LNCaP clone FGC (cell line): ENCODE measurements at regions not wholly inside any gene's neighbourhood (a gene's known extent, or its start where the extent isn't known, plus 50 kb on each side); places are given as distances from the start of the nearest gene placed in this dataset.
"Not testable (repeated sequence)": the region's sequence is repeated elsewhere in the genome, so short reads cannot be mapped to it uniquely, and the experiment has no call there.

Experiments used
- DNase-seq: peaks from one replicate; pipeline ENCODE4 v3.0.0-alpha.2; 2011; ENCODE audit warnings: low read depth
- H3K4me3 ChIP-seq: 2 replicates; pipeline ENCODE4 v1.5.1; 2011; ENCODE audit warnings: mild to moderate bottlenecking, low read depth, low read length, control low read depth
- TF ChIP-seq, protein P1 (sequence below): IDR thresholded peaks from 2 replicates; pipeline ENCODE4 v1.5.1; 2012; ENCODE audit warnings: mild to moderate bottlenecking; ENCODE audit not compliant: control insufficient read depth, insufficient read depth; ENCODE audit errors: extremely low read depth

DNA sequence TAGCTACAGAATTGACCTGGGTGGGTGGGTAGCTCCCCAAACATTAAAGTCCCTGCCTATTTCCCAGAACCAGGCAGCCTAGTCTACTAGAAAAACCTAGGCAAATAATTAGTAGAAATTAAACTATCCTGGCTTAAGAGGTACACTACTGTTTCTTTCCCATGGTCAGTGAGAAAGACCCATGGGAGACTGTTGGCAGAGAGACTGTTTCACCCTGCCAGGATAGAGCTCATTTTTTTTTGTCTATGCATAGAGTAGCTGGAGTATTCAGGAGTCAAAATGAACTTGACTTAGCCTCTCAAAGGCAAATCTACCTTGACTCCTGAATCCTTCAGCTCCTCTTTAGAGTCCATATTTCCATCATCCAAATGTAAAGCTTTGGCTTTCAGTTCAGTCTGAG is 107.0 kb upstream of the AR start:
- no peak overlapping the region for H3K4me3 ChIP-seq
- TF ChIP-seq, protein P1, sequence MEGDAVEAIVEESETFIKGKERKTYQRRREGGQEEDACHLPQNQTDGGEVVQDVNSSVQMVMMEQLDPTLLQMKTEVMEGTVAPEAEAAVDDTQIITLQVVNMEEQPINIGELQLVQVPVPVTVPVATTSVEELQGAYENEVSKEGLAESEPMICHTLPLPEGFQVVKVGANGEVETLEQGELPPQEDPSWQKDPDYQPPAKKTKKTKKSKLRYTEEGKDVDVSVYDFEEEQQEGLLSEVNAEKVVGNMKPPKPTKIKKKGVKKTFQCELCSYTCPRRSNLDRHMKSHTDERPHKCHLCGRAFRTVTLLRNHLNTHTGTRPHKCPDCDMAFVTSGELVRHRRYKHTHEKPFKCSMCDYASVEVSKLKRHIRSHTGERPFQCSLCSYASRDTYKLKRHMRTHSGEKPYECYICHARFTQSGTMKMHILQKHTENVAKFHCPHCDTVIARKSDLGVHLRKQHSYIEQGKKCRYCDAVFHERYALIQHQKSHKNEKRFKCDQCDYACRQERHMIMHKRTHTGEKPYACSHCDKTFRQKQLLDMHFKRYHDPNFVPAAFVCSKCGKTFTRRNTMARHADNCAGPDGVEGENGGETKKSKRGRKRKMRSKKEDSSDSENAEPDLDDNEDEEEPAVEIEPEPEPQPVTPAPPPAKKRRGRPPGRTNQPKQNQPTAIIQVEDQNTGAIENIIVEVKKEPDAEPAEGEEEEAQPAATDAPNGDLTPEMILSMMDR: no peak
- no peak for DNase-seq

- TF ChIP-seq, protein P1: no peak
- H3K4me3 ChIP-seq: no peak overlapping the region
- DNase-seq: no peak
Observed at GRCh38 chrX:67437821-67438220, 106.0 kb upstream of the AR start.

DNA sequence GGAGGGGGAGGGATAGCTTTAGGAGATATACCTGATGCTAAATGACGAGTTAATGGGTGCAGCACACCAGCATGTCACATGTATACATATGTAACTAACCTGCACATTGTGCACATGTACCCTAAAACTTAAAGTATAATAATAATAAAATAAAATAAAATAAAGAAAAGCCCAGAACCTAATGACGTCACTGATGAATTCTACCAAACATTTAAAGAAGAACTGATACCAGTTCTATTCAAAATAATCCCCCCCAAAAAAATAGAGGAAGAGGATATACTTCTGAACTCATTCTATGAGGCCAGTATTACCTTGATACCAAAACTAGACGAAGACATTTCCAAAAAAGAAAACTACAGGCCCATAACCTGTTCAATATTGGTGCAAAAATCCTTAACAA is 68.6 kb upstream of the AR start:
- not testable (repeated sequence) for DNase-seq, H3K4me3 ChIP-seq

DNA sequence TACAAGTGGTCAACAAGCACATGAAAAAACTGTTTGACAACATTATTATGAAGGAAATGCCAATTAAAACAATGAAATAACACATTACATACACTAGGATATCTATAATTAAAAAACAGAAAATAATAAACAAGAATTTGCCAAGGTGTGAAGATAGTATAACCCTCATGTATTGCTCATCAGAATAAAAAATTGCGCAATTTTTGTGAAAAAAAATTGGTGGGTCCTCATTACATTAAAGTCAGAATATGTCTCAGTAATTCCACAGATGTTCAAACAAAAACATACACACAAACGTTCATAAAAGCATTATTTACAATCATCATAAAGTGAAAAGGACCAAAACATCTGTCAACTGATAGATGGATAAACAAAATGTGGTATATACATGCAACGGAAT is 63.0 kb upstream of the AR start:
- DNase-seq: no peak
- TF ChIP-seq, protein P1: no peak
- no peak overlapping the region for H3K4me3 ChIP-seq
